ENCODE measurements at regions not wholly inside any gene's neighbourhood (a gene's known extent, or its start where the extent isn't known, plus 50 kb on each side); places are given as distances from the start of the nearest gene placed in this dataset.
"Not testable (repeated sequence)": the region's sequence is repeated elsewhere in the genome, so short reads cannot be mapped to it uniquely, and the experiment has no call there.

DNA sequence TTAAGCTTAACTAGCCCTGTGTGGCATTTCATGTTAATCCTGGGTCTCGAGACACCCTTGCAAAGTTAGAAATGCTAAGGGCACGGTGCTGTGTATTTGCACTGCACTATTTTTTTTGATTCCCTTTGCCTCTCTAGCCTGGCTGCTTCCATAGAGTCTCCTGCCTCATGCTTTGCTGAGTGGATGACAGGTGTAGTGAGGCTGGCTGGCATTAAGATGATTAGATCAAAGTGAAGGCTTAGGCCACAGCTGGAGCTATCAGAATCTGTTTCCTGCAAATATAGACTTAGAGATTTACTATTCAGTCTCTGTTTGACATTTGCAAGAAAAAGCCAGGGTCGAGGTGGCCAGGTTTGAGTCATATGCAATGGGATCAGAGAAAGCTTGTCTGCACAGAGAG lies 791.1 kb downstream of the AACS start:
- no peak for DNase-seq (ENCODE audit: extremely low read depth, low read depth, low spot score)

DNA sequence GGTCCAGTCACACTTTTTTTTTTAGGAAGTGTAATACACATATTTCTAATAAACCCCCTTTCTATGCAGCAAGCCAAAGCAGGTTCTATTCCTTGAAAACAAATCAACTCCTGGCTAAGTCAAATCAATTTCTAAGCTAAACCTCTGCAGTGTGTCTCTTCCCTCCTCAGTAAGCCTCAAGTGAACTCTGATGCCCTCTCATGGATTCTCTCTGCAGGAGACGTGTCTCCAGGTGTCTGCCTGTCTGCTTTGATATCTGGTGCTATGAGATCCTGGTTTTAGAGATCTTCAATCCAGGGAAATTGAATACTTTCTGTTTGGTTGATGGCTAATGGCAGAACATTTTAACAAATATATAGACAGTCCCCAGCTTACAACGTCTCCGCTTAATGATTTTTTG lies 791.7 kb downstream of the AACS start:
- DNase-seq (ENCODE audit: extremely low read depth, low read depth, low spot score) = no peak

DNA sequence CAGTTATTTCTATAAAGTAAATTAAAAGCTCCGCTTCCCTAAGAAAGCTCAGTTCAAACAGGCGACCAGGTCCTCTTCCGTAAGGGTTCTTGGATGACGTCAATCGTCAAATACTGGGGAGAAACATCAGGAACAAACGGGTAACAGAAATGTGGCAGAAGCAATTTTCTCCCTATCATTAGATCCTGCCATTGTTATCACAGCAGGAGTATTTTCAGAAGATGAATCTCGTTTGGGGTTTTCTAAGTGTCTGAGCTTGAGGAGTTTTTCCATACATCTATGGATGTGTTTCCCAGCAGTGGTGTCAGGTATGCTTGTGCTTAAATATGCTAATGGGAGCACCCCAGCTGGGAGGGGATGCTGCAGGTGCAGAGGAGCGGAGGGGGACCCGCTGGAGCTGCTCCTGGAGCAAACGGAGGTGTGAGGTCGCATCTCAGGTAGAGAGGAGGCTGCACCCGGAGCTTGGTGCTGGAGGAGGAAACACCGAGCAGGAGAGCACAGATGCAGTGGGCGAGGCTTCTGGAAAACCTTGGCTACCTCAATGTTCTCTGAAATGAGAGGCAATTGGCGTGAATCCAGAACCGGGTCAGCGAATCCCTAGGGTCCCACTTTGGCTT lies 795.5 kb downstream of the AACS start:
- no peak for DNase-seq (ENCODE audit: extremely low read depth, low read depth, low spot score)

DNA sequence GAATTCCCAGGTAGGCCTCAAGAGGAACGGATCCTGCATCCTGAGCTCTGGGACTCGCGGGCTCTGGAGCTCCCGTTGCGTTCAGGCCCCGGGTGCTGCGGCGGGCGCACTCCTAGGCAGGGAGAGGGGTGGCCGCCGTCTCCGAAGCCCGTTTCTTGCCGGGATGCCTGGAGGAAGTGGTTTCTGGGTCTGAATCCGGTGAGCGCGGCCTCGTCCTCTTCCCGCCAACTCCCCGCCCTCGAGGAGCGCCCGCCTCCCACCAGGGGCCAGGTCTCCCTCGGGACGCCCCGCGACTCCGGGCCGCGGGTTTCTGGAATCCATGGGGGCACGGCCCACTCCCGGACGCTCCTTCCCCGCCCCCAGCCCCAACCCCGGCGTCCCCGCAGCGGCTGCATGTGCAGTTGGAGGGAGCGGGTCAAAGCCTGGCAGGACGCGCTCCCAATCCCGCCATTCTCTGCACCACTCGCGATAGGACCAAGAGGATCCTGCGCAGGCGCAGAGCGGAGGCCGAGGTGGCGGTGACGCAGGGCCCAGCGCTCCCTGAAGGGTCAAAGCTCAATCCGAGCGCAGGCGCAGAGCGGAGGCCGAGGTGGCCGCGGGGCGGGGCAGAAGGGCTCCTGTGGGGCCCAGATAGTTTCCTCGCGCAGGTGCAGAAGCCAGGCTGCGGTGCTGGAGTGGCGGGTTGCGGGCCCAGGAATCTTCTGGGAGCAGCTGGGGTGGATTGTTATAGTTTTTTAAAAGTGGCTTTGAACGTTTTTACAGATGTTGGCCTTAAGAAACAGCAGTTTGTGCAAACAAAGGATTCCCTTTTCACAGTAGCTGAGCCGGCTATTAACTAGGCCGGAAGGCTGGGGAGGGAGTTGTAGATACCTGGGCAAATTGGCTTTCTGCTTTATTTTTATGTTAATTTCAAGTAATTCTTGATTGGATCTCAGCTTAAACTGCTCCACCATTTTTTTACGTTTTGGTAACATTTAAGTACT lies 796.4 kb downstream of the AACS start:
- DNase-seq (ENCODE audit: extremely low read depth, low read depth, low spot score) = no peak

DNA sequence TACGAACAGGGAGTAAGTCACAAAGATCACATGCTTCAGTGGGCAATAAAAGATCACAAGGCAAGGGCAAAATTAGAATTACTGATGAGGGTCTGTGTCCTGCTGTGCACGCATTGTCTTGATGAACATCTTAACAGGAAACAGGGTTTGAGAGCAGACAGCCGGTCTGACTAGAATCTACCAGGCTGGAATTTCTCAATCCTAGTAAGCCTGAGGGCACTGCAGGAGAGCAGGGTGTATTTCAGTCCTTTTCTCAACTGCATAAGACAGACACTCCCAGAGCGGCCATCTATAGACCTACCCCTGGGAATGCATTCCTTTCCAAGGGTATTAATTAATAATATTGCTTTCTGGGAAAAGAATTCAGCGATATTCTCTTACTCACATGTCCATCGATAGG lies 800.0 kb downstream of the AACS start:
- DNase-seq (ENCODE audit: extremely low read depth, low read depth, low spot score) = not testable (repeated sequence)

DNA sequence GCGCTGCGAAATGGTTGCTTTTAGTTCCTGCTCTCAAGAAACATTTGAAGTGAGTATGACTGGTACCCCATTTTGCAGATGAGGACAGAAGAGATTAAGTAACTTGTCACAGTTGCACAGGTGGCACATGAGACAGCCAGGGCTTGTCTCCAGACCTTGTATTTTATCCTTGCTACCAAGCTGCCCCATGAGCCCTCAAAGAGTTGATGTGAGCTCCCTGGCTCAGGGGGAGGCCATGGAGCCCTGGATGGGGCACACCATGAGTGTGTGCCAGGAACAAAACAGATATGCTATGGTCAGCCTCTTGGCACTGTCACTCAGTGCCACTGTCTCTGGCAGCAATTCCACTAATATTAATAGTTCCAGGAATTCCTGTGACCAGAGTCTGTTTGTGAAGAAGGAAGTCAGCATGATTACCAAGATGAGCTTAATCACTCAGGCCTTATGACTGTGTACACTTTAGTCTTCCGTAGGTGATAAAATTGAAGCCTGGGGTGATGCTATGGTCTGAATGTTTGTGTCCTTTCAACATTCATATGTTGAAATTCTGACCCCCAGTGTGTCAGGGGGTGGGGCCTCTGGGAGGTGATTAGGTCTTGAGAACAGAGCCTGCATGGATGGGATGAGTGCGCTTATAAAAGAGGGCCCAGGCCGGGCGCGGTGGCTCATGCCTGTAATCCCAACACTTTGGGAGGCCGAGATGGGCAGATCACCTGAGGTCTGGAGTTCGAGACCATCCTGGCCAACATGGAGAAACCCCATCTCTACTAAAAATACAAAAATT lies 806.8 kb downstream of the AACS start:
- no peak for DNase-seq (ENCODE audit: extremely low read depth, low read depth, low spot score)

DNA sequence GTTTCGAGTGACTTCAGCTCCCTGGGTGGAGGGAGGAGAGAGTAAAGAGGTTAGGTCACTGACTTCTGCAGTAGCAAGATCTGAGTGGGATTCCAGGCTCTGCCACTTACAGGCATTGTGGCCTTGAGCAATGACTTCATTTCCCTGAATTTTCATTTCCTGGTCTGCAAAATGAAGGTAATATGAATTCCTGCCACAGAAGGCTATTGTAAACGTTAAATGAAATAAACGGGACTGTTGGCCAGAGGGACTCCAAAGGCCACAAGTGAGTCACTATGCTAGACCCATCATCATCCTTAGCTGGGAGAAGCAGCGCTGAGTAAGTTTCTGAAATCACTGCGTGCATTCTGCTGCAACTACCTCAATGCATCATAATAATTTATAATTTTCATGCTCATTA lies 807.8 kb downstream of the AACS start:
- no peak for DNase-seq (ENCODE audit: extremely low read depth, low read depth, low spot score)

DNA sequence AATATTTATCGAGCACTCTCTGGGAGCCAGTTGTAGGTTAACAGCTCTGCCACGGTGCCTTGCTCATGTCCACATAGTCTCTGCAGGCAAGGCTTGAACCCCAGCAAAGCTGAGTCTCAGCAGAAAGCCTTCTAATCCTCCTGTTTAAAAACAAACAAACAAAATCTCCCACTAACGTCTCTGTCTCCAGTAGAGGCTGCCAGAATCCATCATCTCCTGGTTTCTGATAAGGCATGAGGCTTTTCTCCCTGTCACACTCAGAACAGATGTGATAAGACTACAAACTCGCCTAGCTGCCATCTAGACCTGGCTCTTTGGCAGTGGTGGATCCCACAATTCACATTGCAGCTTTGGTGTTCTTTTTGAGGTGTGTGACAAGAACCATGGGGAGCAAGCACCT lies 813.2 kb downstream of the AACS start:
- DNase-seq (ENCODE audit: extremely low read depth, low read depth, low spot score) = no peak

DNA sequence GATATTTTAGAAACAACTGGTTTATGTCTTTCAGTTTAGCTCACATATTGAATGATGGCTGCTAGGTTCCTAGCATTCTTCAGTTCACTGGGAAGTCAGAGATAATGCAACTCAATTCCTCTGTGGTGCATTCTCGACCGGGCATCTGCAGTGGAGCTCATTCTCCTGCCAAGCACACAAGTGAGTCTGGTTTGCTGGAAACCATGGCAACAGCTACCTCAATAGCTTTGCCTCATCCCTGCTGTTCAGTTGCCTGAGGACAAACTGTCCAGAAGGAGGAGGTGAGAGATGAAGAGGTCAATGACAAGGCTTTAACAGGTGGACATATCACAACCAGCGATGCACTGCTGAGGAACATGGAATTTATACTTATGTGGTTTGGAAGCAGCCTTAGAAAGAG lies 816.9 kb downstream of the AACS start:
- no peak for DNase-seq (ENCODE audit: extremely low read depth, low read depth, low spot score)

DNA sequence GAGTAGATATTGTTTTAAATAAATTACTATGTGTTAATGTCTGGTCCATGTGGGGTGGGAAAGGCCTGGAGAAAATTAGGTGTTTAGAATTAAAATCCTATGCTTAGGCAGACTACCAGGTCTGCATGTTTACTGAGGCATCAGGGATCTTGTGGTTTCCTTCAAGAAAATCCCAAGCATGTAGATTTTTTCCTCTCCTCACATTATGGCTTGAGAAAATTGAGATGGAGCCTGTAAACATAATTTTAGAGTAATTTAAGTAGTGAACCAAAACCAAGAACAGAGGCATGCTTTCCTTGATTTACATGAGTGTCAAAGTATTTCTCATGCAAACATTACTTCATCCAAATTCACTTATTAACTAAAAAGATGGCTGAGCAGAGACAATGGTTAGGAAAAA lies 823.7 kb downstream of the AACS start:
- no peak for DNase-seq (ENCODE audit: extremely low read depth, low read depth, low spot score)

DNA sequence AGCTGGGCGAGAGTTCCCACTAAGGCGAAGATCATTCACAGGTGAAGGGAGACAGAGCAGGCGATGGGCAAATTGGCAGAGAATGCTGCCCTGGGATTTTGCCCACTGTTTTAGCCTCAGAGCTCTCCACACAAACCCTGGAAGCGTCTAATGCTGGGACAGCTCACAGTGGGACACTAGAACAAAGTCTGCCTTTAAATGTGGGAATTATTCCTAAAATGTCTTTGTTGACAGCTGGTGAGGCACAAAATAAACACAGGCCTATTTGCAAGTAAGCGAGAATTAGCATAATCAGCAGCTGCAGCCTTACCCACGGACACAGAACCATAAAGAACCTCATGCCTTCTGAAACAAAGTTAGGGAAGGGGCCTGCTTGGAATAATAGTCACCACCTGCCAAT lies 824.5 kb downstream of the AACS start:
- DNase-seq (ENCODE audit: extremely low read depth, low read depth, low spot score) = no peak

DNA sequence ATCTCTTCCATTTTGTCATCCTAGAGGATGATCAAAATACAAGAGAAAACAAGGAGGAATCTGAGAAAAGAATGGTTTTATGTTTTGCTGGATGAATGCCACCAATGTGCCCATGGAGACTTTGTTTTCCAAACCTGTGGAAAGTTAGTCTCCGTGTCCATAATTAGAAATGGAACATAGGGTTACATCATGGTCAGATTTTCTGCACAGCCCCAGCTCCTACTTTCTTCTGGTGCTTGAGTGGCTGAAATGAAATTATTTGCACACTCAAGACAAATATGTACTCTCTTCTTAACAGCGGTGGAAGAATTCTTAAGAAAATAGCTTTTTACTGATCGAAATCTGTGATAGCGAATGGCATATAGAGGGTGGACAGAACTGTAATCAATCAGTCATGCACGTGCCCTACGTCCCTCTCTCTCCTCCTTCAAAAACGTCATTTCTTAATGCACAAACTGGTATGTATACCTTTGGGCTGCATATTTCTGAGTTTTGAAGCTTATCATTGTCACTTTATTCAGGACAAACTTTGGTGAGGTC lies 825.2 kb downstream of the AACS start:
- no peak for DNase-seq (ENCODE audit: extremely low read depth, low read depth, low spot score)

DNA sequence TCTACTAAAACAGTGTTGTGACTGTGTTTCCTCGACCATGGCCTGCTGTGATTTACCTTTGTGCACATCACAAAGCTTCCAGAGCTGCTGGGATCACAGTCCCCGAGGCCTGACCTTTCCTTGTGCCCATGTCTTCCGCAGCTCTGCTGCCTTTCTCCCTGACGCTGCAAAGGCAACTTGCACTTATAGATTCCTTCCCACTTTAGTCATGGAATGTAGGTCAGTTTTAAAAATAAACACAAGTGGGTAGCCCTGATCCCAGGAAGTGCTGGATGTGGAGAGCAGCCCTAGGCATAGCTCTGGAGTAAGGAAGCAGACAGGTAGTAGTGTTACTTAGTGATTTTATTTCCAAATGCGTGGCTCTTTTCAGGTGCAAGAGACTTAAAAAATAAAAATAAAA lies 825.7 kb downstream of the AACS start:
- DNase-seq (ENCODE audit: extremely low read depth, low read depth, low spot score) = no peak

DNA sequence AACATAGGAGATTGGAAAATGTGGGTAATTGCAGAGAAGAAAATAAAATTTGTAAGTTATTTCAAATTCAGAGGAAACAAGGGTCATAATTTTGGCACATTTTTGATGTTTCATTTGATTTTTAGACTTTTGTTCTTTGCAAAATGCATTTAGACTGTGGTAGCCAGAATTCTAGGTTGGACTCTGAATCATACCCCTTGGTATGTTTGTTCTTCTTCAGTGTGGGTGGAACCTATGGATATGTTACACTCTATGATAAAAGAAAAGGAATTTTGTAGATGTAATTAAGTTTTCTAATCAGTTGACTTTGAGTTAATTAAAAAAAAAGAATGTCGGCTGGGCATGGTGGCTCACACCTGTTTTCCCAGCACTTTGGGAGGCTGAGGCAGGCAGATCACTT lies 827.0 kb downstream of the AACS start:
- no peak for DNase-seq (ENCODE audit: extremely low read depth, low read depth, low spot score)

DNA sequence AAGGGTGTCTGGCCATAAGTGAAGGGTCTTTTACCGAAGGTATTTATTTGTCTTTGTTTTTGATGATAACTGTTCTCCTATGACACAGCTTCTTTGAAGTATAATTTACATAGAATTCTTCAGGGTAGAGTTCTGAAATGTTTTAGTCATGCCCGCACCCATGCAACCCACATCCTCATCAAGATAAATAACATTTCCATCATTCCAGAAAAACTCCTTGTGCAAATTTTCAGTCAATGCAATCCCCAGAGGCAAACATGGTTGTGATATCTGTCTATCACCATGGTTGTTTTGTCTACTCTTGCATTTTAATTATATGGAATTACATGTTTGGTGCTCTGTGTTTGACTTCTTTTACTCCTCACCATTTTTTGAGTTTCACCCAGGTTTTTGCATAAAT lies 837.8 kb downstream of the AACS start:
- no peak for DNase-seq (ENCODE audit: extremely low read depth, low read depth, low spot score)

DNA sequence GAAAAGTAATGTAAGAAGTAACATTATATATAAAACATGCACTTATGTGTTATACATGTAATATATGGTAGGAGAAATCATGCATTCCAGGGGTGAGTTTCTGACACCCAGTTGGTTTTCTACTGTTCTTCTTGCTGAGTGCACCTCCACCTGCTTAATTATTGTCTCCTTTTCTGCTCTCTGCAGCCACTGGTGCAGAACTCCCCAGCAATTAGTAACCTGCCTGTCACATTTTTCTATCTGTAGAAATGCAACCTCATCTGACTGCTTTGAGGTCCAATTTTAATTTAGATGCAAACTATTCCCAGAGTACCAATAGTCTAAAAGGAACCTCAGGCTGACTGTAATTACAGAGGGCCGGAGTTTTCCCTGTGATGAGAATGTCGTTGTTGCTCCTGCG lies 842.1 kb downstream of the AACS start:
- DNase-seq (ENCODE audit: extremely low read depth, low read depth, low spot score) = no peak

DNA sequence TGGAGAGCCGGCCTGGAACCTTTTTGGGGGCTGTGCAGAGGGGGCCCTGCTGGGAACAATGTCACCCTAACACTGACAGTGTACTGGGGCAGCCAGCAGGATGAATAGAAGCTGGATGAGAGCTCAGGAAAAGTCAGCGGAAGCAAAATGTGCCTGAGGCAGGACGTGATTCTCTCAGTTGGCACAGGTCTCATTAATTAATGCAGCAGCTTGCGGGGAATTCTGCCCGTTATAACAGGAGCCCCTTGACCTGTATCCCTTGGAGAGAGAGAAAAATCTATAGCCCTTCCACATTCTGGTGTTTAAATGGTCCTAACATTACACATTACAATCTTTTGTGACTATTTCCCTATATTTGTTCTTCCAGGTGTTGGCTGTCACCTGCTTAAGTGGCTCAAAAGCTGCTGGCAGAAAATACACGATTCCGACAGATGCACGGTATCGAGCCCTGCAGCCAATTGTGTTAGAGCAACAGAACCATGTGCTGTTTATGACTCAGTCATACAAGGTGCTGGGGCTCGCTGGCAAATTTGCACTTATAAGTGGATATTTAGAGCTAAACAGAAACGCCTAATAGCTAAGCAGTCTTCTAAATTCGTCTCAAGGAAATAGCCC lies 854.7 kb downstream of the AACS start:
- DNase-seq (ENCODE audit: extremely low read depth, low read depth, low spot score) = no peak

DNA sequence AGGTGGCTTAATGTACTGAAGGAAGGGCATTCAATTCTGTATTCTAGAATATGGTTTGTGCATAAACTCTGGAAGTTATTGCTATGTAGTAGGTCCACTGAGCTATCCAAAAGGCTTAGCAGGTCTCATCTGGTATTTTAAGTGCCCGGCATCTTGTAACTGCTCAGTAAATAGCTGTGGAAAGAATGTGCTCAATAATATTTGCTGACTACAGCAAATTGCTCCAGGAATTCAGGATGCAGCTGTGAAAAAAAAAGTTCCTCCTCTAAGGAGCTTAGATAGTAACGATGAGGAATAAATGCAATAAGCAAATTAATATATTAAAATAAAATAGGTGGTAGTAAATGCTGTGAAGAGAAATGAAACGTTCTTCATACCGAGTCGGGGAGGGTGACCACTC lies 857.1 kb downstream of the AACS start:
- DNase-seq (ENCODE audit: extremely low read depth, low read depth, low spot score) = no peak

DNA sequence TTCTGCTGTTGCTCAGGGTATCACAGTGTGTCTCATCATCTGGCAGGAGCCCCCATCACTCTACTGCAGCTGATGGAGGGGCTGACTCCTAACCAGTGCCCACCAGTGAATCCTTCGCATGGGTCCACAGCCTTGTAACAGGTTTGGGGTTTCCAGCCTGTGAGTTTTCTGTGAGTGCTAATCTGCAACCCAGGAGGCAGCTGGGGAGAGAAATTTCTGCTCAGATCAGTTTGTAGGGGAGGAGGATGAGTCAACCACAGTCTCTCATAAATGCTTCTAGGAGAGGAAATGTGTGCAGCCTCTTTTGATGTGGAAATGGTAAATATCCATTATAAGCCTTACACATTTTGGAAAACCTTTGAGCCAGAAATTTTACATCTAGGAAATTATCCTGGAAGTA lies 871.3 kb downstream of the AACS start:
- no peak for DNase-seq (ENCODE audit: extremely low read depth, low read depth, low spot score)

DNA sequence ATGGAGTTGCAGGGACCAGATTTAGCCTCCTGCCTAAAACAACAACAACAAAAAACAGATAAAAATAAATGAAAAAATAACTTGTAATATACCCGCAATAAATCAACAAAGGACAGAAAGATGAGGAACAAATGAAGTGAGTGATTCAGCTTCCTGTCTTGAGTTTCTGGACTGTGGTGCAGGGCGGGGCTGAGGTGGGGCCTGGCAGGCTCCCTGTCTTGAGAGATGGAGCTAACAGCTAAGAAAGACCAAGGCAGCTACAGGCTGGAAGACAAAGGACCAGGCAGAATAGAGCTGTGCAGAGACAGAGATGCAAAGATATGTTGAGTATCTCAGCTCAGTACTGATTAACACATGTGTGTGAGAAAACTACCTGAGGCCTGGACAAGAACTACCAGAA lies 879.2 kb downstream of the AACS start:
- DNase-seq (ENCODE audit: extremely low read depth, low read depth, low spot score) = no peak

DNA sequence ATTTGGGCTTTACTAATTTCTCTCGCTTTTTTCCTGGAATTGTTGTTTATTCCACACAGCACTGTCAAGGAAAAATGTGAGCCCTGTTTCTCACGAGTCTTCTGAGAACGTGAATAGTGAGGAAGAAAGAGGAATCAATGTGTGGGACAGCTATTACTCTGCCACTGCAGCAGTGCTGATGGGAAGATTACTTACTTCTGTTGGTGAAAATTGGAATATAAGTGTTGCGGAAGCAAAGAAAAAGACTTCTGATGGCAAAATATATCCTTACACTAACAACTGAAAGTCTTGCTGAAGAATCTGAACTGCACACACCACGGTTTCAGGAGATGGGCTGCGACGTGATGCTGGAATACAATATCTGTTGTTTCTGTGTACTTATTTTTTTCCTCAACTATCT lies 884.2 kb downstream of the AACS start:
- no peak for DNase-seq (ENCODE audit: extremely low read depth, low read depth, low spot score)

Data from glomerular endothelial cell (primary cell).